ENCODE measurements at regions not wholly inside any gene's neighbourhood (a gene's known extent, or its start where the extent isn't known, plus 50 kb on each side); places are given as distances from the start of the nearest gene placed in this dataset.

GRCh38 chr21:30057108-30057507, 109.5 kb downstream of the CLDN17 start:
- no peak for DNase-seq
- Histone ChIP-seq H3K4me1 (ENCODE audit: control insufficient read depth in 5 of 5, insufficient read depth in 5 of 5, low read length in 5 of 5) (no peaks in the 10 kb centered on the region), H3K4me3 (no peak overlapping the region), H3K36me3 (ENCODE audit: control insufficient read depth in 4 of 4, insufficient read depth in 4 of 4, low read length in 4 of 4) (no peaks in the 10 kb centered on the region), H3K9ac (ENCODE audit: insufficient read depth in 1 of 2, low read length in 2 of 2) (no peak overlapping the region), H3K27ac (ENCODE audit: low read depth in 1 of 2, low read length in 1 of 2) (no peak overlapping the region), H3K27me3 (ENCODE audit: control insufficient read depth in 3 of 3, insufficient read depth in 3 of 3, low read length in 2 of 3) (no peaks in the 10 kb centered on the region), H3K9me3 (ENCODE audit: control insufficient read depth in 4 of 4, insufficient read depth in 3 of 4, low read length in 3 of 4) (no peaks in the 10 kb centered on the region)
- WGBS, 2 donors, result 63 to 73% methylated on average over 3 of the region's 3 CpGs
- no peak for ATAC-seq (ENCODE audit: insufficient read depth, low FRiP score)
- no peak for TF ChIP-seq CTCF (IDR thresholded peaks at IDR 0.05; ENCODE audit: control extremely low read depth, extremely low read depth)

GRCh38 chr21:30048570-30048969, 108.8 kb upstream of the GRIK1 start:
- 93 to 100% methylated on average over 1 of the region's 1 CpG for WGBS, 2 donors
- Histone ChIP-seq H3K4me1 (ENCODE audit: control insufficient read depth in 5 of 5, insufficient read depth in 5 of 5, low read length in 5 of 5) (no peaks in the 10 kb centered on the region), H3K36me3 (ENCODE audit: control insufficient read depth in 4 of 4, insufficient read depth in 4 of 4, low read length in 4 of 4) (no peaks in the 10 kb centered on the region), H3K9me3 (ENCODE audit: control insufficient read depth in 4 of 4, insufficient read depth in 3 of 4, low read length in 3 of 4) (no peaks in the 10 kb centered on the region), H3K27me3 (ENCODE audit: control insufficient read depth in 3 of 3, insufficient read depth in 3 of 3, low read length in 2 of 3) (no peaks in the 10 kb centered on the region), H3K27ac (ENCODE audit: low read depth in 1 of 2, low read length in 1 of 2) (no peak overlapping the region), H3K4me3 (no peak overlapping the region), H3K9ac (ENCODE audit: insufficient read depth in 1 of 2, low read length in 2 of 2) (no peak overlapping the region)
- no peak for TF ChIP-seq CTCF (IDR thresholded peaks at IDR 0.05; ENCODE audit: control extremely low read depth, extremely low read depth)
- no peak for DNase-seq
- ATAC-seq (ENCODE audit: insufficient read depth, low FRiP score), result no peak

GRCh38 chr21:30044447-30045064, 104.8 kb upstream of the GRIK1 start:
- TF ChIP-seq CTCF (IDR thresholded peaks at IDR 0.05; ENCODE audit: control extremely low read depth, extremely low read depth), result peak; percentile 23
- Histone ChIP-seq H3K36me3 (ENCODE audit: control insufficient read depth in 4 of 4, insufficient read depth in 4 of 4, low read length in 4 of 4) (no peaks in the 10 kb centered on the region), H3K9me3 (ENCODE audit: control insufficient read depth in 4 of 4, insufficient read depth in 3 of 4, low read length in 3 of 4) (no peaks in the 10 kb centered on the region), H3K27me3 (ENCODE audit: control insufficient read depth in 3 of 3, insufficient read depth in 3 of 3, low read length in 2 of 3) (no peaks in the 10 kb centered on the region), H3K27ac (ENCODE audit: low read depth in 1 of 2, low read length in 1 of 2) (no peak overlapping the region), H3K4me1 (ENCODE audit: control insufficient read depth in 5 of 5, insufficient read depth in 5 of 5, low read length in 5 of 5) (no peaks in the 10 kb centered on the region), H3K4me3 (no peak overlapping the region), H3K9ac (ENCODE audit: insufficient read depth in 1 of 2, low read length in 2 of 2) (no peak overlapping the region)
- WGBS, 2 donors, result 83 to 90% methylated on average over 3 of the region's 3 CpGs
- DNase-seq (peak in 2 of 3 donors; percentile 16 to 31), ATAC-seq (ENCODE audit: insufficient read depth, low FRiP score) (no peak)

GRCh38 chr21:30042443-30042842, 102.6 kb upstream of the GRIK1 start:
- ATAC-seq (ENCODE audit: insufficient read depth, low FRiP score) (no peak), DNase-seq (no peak)
- H3K9me3 ChIP-seq (ENCODE audit: control insufficient read depth in 4 of 4, insufficient read depth in 3 of 4, low read length in 3 of 4), result no peaks in the 10 kb centered on the region
- H3K27ac ChIP-seq (ENCODE audit: low read depth in 1 of 2, low read length in 1 of 2), result no peak overlapping the region
- H3K9ac ChIP-seq (ENCODE audit: insufficient read depth in 1 of 2, low read length in 2 of 2), result no peak overlapping the region
- no peak for TF ChIP-seq CTCF (IDR thresholded peaks at IDR 0.05; ENCODE audit: control extremely low read depth, extremely low read depth)
- no peaks in the 10 kb centered on the region for H3K36me3 ChIP-seq (ENCODE audit: control insufficient read depth in 4 of 4, insufficient read depth in 4 of 4, low read length in 4 of 4)
- no peaks in the 10 kb centered on the region for H3K27me3 ChIP-seq (ENCODE audit: control insufficient read depth in 3 of 3, insufficient read depth in 3 of 3, low read length in 2 of 3)
- no peaks in the 10 kb centered on the region for H3K4me1 ChIP-seq (ENCODE audit: control insufficient read depth in 5 of 5, insufficient read depth in 5 of 5, low read length in 5 of 5)
- H3K4me3 ChIP-seq, result no peak overlapping the region
- WGBS, 2 donors, result 90 to 94% methylated on average over 1 of the region's 1 CpG
